Upper lobe of left lung (tissue), 4 donors: ENCODE measurements at regions not wholly inside any gene's neighbourhood (a gene's known extent, or its start where the extent isn't known, plus 50 kb on each side); places are given as distances from the start of the nearest gene placed in this dataset.

Experiments used
- CTCF ChIP-seq, 6 experiments: fragments of 450-650 bp in 4 of 6; fragments of 200-600 bp in 2 of 6; sonication (generic) in 2 of 6; IDR thresholded peaks; one replicate each; pipeline ENCODE4 v1.5.1; 2016 to 2019; ENCODE audit warnings: antibody characterized with exemption in 6 of 6
- EP300 ChIP-seq, 4 donors: sonication (generic); formaldehyde crosslinking; IDR thresholded peaks; one replicate each; pipeline ENCODE4 v1.5.1; 2017; ENCODE audit warnings: antibody characterized with exemption in 4 of 4, control low read depth in 2 of 4
- POLR2A ChIP-seq, 4 donors: fragments of 450-650 bp; IDR thresholded peaks; one replicate each; pipeline ENCODE4 v1.5.1; 2016 to 2017; ENCODE audit warnings: antibody characterized with exemption in 4 of 4, mild to moderate bottlenecking in 2 of 4
- POLR2AphosphoS5 ChIP-seq, 2 donors: sonication (generic); formaldehyde crosslinking; IDR thresholded peaks; one replicate each; pipeline ENCODE4 v1.5.1; 2017; ENCODE audit warnings: antibody characterized with exemption in 2 of 2

DNA sequence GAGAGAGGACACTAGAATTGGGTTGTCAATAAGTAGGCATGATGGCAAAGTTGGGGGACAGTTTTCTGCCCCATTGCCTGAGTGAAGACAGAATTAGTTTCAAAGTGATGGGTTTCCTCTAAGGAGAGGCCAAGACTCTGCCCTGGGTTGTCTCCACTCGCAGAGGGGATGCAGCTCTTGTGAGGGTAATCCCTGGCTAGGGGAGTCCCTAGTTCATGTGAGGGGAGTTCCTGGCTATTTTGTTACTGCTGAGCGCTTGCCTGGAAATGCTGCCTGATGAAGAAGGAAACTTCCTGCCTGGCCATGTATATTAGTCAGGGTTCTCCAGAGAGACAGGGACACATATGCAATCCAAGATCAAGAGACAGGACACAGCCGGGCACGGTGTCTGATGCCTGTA, 501.5 kb downstream of the BCL11A start:
- TF ChIP-seq EP300 (IDR thresholded peaks at IDR 0.05): no peak
- no peak for TF ChIP-seq CTCF (IDR thresholded peaks at IDR 0.05)
- no peak for TF ChIP-seq POLR2A (IDR thresholded peaks at IDR 0.05)
- no peak for TF ChIP-seq POLR2AphosphoS5 (IDR thresholded peaks at IDR 0.05)
